ENCODE measurements at regions not wholly inside any gene's neighbourhood (a gene's known extent, or its start where the extent isn't known, plus 50 kb on each side); places are given as distances from the start of the nearest gene placed in this dataset.

DNA sequence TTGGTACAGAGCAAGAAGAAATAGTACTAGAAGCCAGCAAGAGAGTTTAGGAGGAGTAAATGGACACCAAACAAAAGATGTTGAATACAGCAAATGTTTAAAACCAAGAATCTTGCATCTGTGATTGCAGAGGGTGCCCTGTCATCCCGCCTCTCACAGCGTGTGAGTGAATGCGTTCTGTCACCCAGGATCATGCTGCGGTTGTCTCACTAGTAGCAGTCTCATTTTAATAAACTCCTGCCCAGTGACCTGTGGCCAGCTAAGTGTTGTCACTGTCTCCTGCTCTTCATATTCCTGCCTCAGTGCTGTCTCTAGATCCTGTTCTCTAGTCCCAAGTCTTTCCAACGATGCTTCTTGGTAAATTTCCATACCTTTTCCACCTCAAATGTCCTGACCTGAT, 584.6 kb downstream of the MCTP2 start:
- TF ChIP-seq ZNF274 (IDR thresholded peaks at IDR 0.05; ENCODE audit: low read depth, low read length): no peak
- TF ChIP-seq YY1 (IDR thresholded peaks at IDR 0.05; ENCODE audit: insufficient read depth, insufficient read length): no peak
